AG04450 (cell line): ENCODE measurements at regions not wholly inside any gene's neighbourhood (a gene's known extent, or its start where the extent isn't known, plus 50 kb on each side); places are given as distances from the start of the nearest gene placed in this dataset.

ENCODE experiments used
- CTCF ChIA-PET: fragments of 300-600, 350-600 bp; formaldehyde crosslinking; extraction: SDS; loops from one replicate; lab custom pipeline; 2022; ENCODE audit warnings: antibody characterized with exemption, inconsistent platforms; lab: Charles Lee
- POLR2A ChIA-PET: fragments of 350-600 bp; formaldehyde crosslinking; extraction: SDS; loops from one replicate; lab custom pipeline; 2021; ENCODE audit warnings: antibody characterized with exemption, inconsistent platforms; lab: Yijun Ruan, JAX
- DNase-seq: peaks from one replicate; pipeline ENCODE4 v3.0.0-alpha.2; 2011; ENCODE audit warnings: low read depth, low spot score
- H3K27ac ChIP-seq: one replicate; pipeline ENCODE4 v1.5.1; 2012; ENCODE audit warnings: low read depth, low read length, control low read depth
- H3K27me3 ChIP-seq: one replicate; pipeline ENCODE4 v1.6.0; 2012; ENCODE audit warnings: low read length; ENCODE audit not compliant: control insufficient read depth, insufficient read depth
- H3K4me3 ChIP-seq: 2 replicates; pipeline ENCODE4 v1.5.1; 2011; ENCODE audit warnings: mild to moderate bottlenecking, low read depth, low read length, control low read depth
- H3K9me3 ChIP-seq: 2 replicates; pipeline ENCODE4 v1.5.1; 2012; ENCODE audit warnings: low read length; ENCODE audit not compliant: control insufficient read depth, insufficient read depth
- CTCF ChIP-seq: IDR thresholded peaks from 2 replicates; pipeline ENCODE4 v1.5.1; 2011; ENCODE audit warnings: low read depth, low read length, control low read depth, inconsistent platforms

GRCh38 chr1:217270101-217270500 lies 360.8 kb downstream of the GPATCH2 start:
- Histone ChIP-seq H3K4me3 (no peak overlapping the region), H3K27me3 (no peaks in the 10 kb centered on the region), H3K27ac (no peak overlapping the region), H3K9me3 (peaks cover 3% of the 10 kb centered on the region; the same call in 1 of the 2 replicates)
- POLR2A ChIA-PET, result no interaction called here
- CTCF ChIA-PET, result no interaction called here
- DNase-seq, result no peak
- no peak for TF ChIP-seq CTCF

GRCh38 chr1:217268058-217268457 lies 362.8 kb downstream of the GPATCH2 start:
- ChIA-PET POLR2A (no interaction called here), CTCF (no interaction called here)
- Histone ChIP-seq H3K9me3 (no peaks in the 10 kb centered on the region), H3K4me3 (no peak overlapping the region), H3K27me3 (no peaks in the 10 kb centered on the region), H3K27ac (no peak overlapping the region)
- DNase-seq, result no peak
- TF ChIP-seq CTCF, result no peak

GRCh38 chr1:217261636-217262035 lies 369.3 kb downstream of the GPATCH2 start:
- no peak for TF ChIP-seq CTCF
- DNase-seq, result no peak
- ChIA-PET CTCF (no interaction called here), POLR2A (no interaction called here)
- Histone ChIP-seq H3K9me3 (no peaks in the 10 kb centered on the region), H3K4me3 (no peak overlapping the region), H3K27ac (no peak overlapping the region), H3K27me3 (no peaks in the 10 kb centered on the region)

- ChIA-PET CTCF (no interaction called here), POLR2A (no interaction called here)
- H3K27ac ChIP-seq, result no peak overlapping the region
- no peak overlapping the region for H3K4me3 ChIP-seq
- H3K9me3 ChIP-seq, result no peaks in the 10 kb centered on the region
- H3K27me3 ChIP-seq, result no peaks in the 10 kb centered on the region
- no peak for DNase-seq
- TF ChIP-seq CTCF, result no peak
These were observed 370.2 kb downstream of the GPATCH2 start for GRCh38 chr1:217260676-217261075.

GRCh38 chr1:217253985-217254384 lies 376.9 kb downstream of the GPATCH2 start:
- POLR2A ChIA-PET, result no interaction called here

More at GRCh38 chr1:217253985-217254384, 376.9 kb downstream of the GPATCH2 start:
- Histone ChIP-seq H3K4me3 (no peak overlapping the region), H3K9me3 (no peaks in the 10 kb centered on the region), H3K27ac (no peak overlapping the region), H3K27me3 (no peaks in the 10 kb centered on the region)
- TF ChIP-seq CTCF, result no peak
- no peak for DNase-seq
- CTCF ChIA-PET, result no interaction called here
